HG03469 (cell line): ENCODE measurements at regions not wholly inside any gene's neighbourhood (a gene's known extent, or its start where the extent isn't known, plus 50 kb on each side); places are given as distances from the start of the nearest gene placed in this dataset.
"Not testable (repeated sequence)": the region's sequence is repeated elsewhere in the genome, so short reads cannot be mapped to it uniquely, and the experiment has no call there.

Experiments used
- ATAC-seq: cut with Tn5 transposase; IDR thresholded peaks from one replicate; pipeline ENCODE4 v1.9.1; 2021; ENCODE audit warnings: mild to moderate bottlenecking, moderate library complexity, moderate number of reproducible peaks; ENCODE audit not compliant: unreplicated experiment

DNA sequence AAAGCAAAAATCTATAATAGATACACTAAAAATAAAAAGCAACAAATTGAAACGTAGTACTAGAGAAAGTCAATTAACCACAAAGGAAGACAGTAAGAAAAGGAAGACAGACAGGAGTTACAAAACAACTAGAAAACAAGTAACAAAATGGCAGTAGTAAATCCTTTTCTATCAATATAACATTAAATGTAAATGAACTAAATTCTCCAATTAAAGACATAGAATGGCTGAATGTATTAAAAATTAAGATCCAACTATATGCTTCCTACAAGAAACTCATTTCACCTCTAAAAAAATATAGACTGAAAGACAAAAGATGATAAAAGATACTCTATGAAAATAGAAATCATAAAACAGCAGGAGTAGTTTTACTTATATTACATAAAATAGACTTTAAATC, 79.1 kb downstream of the CTH start:
- ATAC-seq, result no peak

- ATAC-seq, result no peak
Measured at GRCh38 chr1:70495370-70495769, 84.3 kb downstream of the CTH start.

GRCh38 chr1:70496181-70496580, 85.1 kb downstream of the CTH start:
- ATAC-seq, result no peak

- ATAC-seq, result no peak
Measured at GRCh38 chr1:70497152-70497551, 86.1 kb downstream of the CTH start.

- ATAC-seq, result no peak
Measured at GRCh38 chr1:70498666-70499065, 87.6 kb downstream of the CTH start.

- no peak for ATAC-seq
Measured at GRCh38 chr1:70499695-70500094, 88.6 kb downstream of the CTH start.

DNA sequence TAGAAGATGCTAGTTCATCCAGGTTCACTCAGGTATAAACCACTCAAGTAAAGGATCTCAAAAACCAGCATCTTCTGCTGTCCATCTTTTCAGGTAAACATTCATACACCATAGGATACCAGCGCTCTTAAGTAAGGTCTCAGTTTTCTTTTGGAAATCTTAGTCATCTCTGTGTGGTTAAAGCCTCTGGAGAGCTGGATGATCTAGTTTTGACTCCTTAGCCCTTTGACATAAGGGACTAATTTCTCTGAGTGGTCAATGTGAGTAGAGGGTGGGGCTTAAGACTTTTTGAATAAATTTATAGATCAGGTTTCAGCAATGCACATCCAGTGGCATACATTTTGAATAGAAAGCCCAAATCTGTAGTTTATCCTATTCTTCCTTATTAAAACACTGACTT, 92.3 kb downstream of the CTH start:
- ATAC-seq, result no peak

DNA sequence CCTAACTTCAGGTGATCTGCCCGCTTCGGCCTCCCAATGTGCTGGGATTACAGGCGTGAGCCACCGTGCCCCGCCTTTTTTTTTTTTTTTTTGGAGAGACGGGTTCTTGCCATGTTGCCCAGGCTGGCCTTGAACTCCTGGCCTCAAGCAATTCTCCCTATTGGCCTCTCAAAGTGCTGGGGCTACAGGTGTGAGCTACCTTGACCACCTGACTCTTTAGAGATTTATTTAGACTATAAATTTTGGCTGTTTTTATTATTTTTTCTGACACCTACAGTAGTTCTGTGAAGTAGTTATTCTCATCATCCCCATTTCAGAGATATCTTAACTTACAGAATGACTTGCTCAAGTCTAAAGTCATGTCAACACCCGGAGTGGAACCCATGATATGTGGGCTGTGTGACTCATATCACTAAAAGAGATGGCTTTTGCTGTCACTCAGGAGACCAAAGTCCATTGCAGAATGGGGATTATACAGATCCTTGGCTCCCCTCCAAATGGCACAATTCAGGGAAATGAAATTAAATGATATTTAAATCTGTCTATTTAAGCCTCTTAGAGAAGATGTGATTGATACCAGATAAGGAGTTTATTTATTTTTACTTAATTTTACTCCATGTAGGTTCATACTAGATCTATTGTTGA, 93.2 kb downstream of the CTH start:
- peak; percentile 99 for ATAC-seq

- peak; percentile 9 for ATAC-seq
Measured at GRCh38 chr1:70504821-70505193, 93.7 kb downstream of the CTH start.

- not testable (repeated sequence) for ATAC-seq
Measured at GRCh38 chr1:70507991-70508390, 96.9 kb downstream of the CTH start.

GRCh38 chr1:70509996-70510876, 99.2 kb downstream of the CTH start:
- ATAC-seq, result peak; percentile 96

- ATAC-seq, result peak; percentile 56
Measured at GRCh38 chr1:70517444-70517843, 106.4 kb downstream of the CTH start.

DNA sequence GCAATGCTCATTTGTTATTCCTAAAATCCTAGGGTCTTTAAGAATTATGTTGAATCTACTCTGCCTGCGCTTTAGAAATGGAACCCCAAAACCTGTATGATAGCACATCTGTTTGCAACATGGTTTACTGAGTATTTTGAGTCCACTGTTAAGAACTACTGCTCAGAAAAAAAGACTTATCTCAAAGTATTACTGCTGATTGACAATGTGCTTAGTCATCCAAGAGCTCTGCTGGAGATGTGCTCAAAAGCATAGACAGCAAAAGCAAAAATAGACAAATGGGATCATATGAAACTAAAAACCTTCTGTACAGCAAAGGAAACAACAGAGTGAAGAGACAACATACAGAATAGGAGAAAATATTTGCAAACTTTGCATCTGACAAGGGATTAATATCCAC, 107.0 kb downstream of the CTH start:
- no peak for ATAC-seq

- ATAC-seq, result peak; percentile 40
Measured at GRCh38 chr1:70528590-70529333, 117.7 kb downstream of the CTH start.

DNA sequence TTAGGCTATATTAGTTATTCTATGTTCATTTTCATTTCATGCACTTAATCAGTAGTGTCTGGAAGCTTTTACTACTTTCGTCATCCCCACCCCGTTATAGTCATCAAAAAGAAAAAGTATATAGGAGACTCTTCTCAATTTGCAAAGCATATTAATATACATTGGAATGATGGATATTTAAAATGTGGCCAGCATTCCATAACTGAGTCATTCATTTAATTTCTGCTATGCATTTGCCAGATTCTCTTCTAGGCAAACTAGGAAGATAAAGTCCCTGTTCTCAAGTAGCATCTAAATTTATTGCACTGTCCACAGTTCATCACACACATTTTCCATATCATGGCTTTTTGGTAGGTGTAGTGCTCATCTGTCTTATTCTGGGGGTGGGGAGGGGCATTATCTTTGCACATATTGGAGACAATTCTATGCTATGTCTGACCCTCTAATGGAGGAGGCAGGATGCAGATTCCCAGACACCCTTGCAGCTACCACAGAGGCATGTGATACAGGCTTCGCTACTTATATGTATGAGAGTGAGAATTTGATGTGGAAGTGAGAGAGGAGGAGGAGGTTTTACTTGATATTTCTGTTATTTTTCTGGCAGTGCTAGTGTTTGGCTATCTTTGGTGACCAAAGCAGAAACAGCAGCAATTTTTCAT, 125.8 kb downstream of the CTH start:
- no peak for ATAC-seq

GRCh38 chr1:70537788-70538187, 126.7 kb downstream of the CTH start:
- ATAC-seq, result no peak

- ATAC-seq, result no peak
Measured at GRCh38 chr1:70542030-70542429, 131.0 kb downstream of the CTH start.

GRCh38 chr1:70542856-70543255, 131.8 kb downstream of the CTH start:
- ATAC-seq, result no peak

DNA sequence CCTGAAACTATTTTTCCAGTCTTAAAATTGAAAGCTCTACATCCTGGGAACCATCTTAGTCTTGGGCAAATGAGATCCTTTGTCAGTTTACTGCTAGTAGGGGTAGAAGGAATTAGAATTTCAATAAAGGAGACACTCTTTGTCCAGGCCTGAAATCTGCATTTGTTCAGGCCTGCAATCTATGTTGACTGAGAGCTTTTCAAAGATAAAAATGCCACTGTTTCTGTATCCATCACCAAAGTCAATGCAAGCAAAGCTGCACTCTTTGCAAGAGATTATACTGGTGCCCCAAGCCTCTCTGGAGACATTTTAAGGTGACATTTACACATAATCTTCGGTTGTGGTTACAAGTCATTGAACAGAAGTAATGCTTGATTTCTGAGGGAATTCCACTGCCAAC, 135.7 kb downstream of the CTH start:
- no peak for ATAC-seq

DNA sequence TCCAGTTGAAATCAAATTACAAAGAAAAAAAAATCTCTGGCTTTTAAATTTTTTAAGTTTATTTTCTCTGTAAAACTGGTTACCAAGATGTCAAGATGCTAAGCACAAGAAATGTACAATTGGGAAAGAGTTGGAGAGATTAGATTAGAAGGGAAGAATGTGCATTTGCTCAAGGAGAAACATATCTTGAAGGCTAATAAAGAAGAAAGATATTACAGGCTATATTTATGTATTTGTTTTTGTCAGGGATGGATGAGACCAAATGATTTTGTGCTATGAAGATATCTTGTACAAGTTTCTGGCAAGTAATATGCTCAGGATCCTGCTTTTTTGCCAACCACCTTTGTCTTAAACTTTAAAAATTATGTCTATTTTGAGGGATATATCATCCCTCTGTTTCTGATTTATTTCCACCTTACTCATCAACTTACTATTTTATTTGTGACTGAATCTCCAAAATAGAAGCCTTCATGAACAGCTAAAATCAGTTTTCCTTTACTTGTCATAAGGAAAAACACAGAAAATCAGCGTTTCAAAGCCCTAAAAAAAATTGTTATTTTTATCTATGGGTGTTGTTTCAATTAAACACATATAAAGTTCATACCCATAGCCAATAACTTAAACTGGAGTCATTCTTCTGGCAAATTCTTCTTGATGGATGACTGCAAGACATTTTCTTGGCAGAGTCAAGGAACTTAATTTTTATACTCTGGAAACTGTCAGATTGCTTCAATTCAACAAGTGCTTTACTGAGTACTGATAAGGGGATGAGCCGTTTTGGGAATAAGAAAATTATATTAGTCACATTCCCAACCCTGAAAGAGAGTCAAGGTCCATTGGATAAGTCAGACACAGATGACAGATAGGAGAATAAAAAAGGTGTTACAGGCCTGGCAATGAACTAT, 141.8 kb downstream of the CTH start:
- ATAC-seq, result no peak
